Superior temporal gyrus (tissue), 1 donor: ENCODE measurements at regions not wholly inside any gene's neighbourhood (a gene's known extent, or its start where the extent isn't known, plus 50 kb on each side); places are given as distances from the start of the nearest gene placed in this dataset.
"Not testable (repeated sequence)": the region's sequence is repeated elsewhere in the genome, so short reads cannot be mapped to it uniquely, and the experiment has no call there.

Source experiments
- DNase-seq: peaks from one replicate; pipeline ENCODE4 v3.0.0-alpha.2; 2016; ENCODE audit errors: extremely low spot score

DNA sequence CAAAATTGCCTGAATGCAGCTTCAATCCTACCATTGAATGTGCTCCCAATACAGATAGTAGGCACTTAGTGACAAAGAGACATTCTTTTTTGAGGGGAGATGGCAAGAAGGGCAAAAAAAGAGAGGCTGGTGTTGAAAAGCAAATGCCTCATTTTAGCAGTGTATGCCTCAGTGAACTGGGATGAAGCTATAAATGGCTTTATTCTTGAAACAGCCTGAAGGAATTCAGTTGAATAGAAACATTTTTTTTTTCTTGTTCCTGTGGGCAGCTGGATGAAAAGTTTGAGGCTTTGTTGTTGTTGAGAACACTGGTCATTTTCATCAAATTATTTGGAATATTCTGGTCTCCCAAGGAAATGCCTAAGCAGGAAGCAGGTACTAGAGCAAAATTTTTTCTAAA is 228.9 kb downstream of the RNF144A start:
- no peak for DNase-seq

DNA sequence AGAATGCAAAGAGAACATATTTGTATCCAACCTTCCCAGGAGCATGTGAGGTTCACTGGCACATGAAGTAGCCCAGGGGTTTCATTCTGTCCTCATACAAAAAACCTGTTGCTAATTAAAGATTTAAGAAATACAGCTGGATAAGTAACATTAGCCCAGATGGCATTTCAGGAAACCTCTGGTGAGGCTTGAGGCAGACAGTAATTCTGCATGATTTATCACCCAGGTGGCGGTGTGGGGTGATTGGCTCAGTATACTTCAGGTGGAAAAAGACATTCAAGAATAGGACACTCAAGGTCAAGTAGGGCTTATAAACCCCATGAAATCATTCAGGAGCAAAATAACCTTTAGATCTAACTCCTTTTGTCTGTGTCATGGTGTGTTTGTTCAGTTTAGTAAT is 237.4 kb downstream of the RNF144A start:
- DNase-seq: no peak

DNA sequence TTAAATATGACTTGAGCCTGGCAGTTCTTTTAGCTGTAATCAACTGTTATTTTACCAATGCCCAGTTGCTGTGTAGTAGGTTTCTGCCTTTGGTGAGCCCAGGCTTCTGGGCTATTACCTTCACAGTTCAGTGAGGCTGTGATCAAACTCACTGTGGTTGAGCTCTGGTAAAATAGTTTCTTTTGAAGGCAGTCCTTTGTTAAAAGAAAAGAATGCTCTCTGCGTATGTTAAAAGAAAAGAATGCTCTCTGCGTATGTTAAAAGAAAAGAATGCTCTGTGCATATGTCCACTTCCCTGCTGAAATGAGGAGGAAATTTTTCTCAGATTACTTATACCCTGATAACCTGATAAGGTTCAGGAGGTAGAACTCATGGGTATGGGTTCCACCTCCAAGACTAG is 244.3 kb downstream of the RNF144A start:
- no peak for DNase-seq

DNA sequence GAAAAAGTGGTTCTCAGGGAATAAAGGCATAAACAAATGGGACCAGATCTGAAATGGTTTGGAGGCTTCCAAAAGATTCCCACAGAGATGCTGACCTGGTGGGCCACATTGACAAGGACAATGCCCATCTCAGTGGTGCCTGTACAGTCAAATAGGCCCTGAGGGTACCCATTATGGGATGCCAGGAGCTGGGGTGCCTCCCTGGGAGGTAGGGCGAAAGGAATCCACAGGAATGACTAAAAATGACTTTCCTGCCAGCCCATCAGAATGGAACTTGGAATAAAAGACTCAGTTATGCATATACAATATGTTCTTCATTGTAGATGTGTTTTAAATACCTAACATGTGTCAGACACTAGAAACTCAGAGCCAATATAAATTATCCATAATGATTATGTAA is 248.5 kb downstream of the RNF144A start:
- no peak for DNase-seq

DNA sequence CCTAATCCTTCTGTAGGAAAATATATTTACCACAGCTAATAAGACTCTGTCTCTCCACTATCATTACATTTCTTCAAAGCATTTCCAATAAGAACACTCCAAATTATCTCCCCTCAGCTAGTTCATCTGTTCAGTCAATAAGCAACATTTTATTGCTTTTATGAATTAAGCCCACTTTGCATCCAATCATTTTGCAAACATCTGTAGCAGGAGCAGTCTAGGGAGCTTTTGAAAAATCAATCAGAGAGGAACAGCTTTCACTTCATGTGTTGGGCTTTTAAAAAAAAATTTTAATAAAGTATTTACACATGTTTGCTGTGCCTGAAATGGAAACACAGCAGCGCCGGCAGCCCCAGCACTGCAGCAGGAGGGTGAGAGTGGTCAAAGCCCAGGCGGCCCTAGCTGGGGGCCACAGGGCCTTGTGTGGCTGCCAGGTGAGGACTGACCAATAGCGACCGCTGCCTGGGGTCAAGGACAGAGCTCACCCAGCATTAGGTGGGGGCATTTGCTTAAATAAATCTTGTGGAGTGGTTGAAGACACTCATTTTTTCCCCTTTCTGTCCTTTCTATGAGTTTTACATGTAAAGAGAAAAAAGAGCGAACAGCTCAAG is 250.7 kb downstream of the RNF144A start:
- no peak for DNase-seq

DNA sequence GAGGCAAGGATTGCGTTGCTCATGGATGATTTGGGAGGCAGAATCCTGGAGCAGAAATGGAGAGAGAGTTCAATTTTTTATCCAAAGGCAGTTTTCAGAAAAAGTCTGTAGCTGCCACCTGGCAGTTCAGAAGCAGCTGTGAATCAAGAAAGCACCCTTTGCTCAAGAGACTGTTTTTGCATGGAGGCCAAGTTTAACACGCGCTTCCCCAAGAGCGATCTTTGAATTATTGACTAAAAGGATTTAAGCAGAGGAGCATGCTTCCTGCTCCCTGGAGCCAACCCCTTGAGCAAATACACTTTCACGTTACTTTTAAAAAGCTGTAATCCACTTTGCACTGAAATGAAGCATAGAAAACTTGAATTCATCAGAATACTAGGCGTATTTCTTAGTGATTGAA is 252.4 kb downstream of the RNF144A start:
- DNase-seq: no peak

DNA sequence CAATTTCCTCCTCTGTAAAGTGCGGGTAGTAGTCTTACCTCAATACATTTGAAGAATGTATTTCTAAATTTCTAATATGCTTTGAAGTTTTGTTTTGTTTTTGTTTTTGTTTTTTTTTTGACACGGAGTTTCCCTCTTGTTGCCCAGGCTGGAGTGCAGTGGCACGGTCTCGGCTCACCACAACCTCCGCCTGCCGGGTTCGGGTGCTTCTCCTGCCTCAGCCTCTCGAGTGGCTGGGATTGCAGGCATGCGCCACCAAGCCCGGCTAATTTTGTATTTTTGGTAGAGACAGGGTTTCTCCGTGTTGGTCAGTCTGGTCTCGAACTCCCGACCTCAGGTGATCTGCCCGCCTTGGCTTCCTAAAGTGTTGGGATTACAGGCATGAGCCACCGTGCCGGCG is 261.8 kb downstream of the RNF144A start:
- DNase-seq: not testable (repeated sequence)

DNA sequence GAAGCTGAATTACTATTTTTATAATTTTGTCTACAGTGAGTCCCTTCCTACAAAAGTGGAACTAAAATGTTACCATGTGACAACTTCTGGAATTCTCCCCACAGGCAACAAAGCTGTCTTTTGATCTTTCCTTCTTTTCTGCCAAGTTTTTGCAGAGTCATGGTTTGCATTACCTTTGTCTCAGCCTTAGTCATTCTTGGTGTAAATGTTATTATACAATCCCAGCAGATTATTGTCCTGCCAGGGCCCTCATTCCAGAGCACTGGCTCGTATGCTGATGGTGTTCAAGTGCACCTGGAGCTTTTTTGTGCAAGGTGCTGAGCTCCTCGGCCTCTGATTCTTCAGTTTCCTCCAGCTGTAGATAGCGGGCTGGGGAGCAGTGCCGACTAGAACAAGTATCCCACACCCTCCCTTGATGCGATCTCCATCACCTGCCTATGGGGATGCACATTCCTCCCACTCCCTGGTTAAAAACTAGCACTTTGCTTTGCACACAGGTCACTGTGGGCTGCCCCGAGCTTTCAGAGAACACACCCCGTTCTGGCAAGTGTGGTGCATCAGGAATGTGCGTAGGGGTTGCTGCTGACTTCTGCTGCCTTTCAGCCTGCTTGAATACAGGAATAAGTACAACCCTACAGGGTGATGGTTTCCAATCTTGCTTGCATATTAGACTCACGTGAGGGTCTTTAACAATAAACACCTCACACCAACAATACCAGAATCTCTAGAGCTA is 263.6 kb downstream of the RNF144A start:
- DNase-seq: no peak

DNA sequence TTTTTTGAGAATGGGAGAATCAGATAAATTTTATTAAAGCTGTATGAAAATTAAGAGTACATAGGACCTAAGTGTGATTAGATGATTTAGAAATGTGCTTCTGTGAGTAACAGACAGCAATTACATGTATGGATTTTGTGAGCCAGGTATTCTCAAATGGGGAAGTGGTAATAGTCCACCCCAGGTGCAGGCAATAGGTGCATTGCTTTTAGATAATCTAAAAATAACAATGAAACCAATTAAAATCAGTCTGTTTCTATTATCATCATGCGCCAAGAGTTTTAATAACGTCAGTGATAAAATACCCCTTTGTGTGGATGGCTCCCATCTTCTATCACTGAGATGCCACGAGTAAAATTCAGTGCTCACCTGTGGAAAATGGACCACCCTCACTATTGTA is 265.3 kb downstream of the RNF144A start:
- DNase-seq: no peak

DNA sequence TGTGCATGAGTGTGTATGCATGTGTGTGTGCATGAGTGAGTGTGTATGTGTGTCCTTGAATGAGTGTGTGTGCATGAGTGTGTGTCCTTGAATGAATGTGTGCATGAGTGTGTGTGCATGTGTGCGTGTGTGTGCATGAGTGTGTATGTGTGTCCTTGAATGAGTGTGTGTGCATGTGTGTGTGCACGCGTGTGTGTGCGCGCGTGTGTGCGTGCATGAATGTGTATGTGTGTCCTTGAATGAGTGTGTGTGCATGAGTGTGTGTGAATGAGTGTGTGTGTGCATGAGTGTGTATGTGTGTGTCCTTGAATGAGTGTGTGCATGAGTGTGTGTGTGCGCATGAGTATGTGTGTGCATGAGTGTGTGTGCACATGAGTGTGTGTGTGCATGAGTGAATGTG is 271.9 kb downstream of the RNF144A start:
- DNase-seq: no peak

DNA sequence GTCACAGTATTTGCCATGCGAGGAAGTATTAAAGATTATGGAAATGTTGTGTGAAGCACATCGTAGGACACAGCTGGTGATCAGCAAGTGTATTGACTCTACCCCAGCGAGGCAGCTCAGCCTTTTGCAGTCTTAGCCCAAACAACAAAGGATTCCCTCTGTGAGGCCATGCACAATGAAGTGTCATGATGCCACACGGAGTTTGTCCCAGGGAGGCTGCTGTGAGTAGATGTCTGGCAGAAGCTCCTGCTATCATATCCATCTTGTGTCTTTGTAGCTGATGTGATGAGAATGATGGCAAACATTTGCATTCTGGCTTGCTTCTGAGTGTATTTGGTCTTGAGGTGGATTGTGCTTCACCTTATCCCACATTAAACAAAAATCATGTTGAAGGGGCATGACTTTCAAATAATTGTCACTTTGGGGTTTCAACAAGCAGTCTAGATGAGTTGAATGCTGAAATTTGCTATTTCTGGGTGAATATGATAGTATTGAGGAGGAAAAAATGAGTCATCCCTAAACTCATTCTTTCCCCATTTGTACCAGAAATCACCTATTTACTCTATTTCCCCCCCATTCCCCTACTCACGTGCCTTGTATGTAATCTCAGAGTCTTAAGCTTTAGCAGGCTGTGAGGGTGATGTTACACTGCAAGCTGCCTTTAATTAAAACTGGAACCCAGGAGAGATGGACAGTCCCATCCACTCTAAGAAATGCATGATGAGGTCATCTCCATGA is 273.5 kb downstream of the RNF144A start:
- DNase-seq: no peak

DNA sequence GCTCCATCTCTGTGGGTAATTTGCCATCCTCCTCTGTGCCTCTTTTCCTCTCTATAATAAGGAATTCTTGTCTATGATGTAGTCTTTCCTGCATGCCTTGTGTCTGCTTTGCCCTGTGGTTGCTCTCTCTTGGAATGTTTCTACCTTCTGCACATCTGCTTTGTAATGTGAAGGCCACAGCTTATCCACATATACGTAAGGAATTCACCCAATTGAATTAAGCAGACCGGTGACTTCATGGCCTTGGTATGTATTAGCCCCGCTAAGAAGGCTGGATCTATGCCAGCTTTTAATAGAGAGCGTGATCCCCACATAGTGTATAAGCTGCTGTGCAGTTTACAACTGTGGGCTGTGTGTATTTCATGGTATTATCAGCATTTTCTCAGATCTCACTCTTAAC is 274.7 kb downstream of the RNF144A start:
- DNase-seq: no peak

DNA sequence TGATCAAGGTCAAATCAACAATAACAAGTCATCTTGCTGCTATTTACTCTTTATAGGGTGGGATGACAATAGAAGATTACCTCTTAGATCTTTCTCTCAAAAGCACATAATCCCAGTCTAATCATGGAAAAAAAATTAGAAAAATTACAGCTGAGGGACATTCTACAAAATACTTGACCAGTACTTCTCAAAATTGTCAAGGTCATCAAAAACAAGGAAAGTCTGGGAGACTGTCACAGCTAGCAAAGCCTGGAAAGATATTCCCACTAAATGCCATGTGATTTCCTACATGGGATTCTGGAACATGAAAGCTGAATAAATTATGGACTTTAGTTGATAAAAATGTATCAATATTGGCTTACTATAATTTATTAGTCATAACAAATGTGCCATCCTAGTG is 276.2 kb downstream of the RNF144A start:
- no peak for DNase-seq

DNA sequence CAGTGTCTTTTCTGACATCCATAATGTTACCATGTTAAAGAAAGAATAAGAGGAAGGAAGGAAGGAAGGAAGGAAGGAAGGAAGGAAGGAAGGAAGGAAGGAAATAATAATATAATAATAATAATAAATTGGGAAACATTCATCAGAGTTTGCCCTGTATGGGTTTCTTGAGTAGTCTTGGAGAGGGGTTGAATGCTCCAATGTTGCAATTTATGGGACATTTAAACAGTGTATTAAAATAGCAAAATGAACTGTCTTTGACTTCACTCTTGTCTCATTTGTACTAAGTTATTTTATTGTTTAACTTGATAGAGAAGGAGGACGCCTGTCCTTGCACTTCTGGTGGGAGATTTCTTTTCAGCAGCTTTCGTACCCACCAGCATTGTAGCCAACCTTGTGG is 277.7 kb downstream of the RNF144A start:
- DNase-seq: no peak

DNA sequence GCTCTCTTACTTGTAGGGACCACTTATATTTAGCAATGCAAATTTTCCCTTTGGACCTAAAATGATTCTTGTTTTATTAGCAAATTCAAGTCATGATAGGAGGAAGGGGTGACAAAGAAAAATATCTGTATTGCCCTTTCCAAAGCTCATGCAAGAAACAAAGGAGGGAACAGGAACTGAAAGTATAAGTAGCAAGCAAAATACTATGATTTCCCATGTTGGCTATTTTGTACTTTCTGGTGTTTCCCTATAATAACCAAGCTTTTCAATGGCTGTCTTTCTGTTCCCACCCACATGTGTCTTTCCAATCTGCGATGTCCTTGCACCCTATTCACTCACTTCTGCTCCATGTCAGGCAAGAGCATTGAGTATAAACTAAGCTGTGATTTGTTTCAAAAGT is 279.7 kb downstream of the RNF144A start:
- DNase-seq: no peak

DNA sequence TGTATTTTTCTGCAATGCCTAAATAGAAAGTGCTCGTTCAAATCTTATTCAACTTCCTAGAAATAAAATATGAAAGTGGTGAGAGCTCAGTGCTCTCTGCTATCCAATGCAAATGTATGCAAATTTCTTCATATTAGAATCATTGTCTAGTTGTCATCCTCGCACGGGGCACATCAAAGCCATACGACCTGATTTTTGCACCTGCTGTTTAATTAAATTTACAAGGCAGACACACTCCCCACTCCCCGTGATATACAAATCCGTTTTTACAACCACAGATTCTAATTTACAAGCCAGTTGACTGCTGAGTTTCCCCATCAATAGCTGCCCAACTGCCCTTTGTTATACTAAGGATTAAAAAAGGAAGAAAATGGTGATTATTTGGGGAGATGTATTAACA is 284.6 kb downstream of the RNF144A start:
- DNase-seq: peak; percentile 25

DNA sequence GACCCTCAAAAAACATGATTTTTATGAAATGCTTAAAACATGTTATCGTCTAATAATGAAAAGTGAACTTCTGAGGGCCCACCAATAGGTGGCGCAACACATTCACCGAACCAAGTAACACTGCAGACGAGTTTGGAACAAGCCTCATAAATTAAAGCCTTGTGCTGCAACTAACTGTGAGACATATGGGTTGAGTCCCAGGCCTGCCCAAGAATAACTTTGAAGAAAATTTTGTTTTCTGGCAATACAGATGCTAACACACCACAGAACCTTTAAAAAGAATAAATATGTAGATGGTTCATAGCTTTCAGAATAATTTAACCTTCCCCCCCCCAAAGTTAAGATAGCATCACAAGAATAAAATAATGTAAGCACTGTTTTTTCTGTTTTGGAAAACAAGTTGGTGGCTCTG is 285.9 kb downstream of the RNF144A start:
- peak; percentile 87 for DNase-seq

DNA sequence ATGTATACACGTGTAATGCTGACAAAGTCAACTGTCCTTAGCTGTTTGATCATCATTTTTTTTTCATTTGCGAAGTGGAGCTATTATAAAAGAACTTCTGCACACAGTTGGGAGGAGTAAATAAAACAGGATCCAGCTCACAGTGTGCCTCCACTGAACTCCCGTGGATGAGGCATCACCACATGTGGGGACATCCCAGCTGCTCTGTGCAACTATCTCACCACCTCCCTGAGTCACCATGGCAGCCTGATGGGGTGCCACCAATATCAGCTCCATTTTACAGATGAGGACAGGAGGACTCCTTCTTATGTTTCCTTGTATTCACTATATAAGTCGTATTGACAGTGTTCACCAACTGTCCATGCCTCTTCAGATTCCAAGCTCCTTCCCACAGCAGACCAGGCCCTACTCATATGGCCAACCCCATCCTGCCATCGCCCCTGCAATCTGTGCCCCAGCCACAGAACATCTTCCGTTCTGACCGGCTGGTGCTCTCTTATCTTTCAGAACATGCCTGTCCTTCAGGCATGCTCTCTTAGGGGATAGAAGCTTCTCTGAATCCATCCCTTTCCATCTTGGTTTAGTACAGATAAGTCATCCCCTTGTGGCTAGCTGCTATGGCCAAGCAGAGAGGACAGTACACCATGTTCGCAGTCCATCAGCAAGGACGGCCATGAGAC is 288.1 kb downstream of the RNF144A start:
- no peak for DNase-seq

DNA sequence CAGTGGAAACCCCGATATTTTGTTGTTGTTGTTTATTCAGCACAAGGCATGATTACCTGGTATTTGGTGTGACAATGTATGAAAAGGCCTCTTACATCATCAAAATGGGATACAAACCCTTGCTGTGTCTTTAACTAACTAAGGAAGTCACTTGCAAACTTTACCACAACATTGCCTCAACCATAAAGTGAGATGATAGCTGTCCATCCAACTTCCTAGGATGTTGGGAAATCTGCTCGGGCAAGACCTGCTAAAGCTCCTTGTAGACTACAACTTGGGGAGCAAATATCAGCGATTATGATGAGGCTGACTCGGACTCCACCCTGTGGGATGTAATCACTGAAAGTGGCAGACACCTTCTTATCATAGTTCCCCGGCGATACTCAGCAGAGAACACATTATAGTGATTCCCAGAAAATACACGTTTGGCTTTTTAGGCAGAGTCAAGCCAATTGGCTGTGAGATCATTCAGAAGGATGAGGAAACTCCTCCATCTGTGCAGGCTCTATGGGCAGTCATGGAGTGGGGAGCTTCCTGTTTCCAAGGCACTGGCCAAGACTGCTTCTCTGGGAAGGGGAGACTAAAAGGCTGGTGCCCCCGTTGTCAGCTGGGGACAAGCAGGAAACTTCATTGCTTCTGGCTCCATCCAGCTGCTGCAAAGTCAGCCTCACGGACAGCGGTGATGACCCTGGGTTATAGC is 289.0 kb downstream of the RNF144A start:
- no peak for DNase-seq

DNA sequence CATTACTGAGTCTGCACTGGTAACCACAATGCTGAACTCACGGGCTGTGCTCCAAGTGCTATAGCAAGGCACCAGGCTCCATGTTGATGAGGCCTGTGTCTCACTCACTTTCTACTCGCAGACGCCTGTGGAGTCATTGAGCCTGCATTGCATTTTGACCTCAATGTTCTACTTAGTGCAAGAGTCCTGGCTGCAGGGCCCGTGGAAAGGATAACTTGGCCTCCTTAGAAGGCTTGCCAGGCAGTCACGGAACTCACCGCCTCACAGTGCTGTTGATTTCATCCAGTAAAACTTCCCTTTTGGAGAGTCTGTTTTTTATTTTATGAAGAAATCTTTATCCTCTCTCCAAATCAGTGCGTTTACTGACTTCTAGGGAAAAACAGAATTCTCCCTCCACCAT is 290.4 kb downstream of the RNF144A start:
- no peak for DNase-seq

DNA sequence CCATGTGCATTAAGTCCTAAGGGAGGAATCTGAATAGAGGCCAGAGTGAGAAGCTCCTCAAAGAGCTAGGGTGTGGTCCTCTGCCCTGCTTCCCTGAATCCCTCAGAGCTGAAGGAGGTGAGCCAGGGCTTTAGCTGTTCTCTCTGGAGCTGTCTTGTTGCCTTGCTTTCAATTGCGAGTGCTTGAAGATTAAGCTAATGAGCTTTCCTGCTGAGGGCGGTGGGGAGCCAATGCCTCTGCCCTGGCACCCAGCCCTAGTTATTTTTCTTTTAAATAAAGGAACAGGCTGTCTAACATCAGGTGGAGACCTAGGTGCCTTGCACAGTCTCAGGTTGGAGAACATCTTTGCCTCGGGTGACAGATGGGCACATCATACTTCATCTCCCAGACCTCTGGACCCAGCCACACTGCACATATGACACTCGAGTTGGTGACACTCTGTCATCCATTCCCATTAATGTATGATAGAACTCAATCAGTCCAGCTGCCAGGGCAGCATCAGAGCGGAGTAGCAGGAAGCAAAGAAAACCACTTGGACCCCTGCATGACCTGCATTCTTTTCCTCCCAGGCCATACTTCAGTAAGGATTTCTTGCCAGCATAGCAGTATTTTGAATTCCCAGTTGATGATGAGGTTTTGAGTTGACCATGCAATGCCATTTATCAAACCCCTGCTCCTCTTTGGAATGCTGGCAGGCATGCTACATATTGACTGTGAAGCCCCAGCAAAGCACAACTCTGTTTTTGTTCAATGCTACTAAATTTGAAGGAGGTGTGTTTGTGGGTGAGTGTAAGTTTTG is 292.7 kb downstream of the RNF144A start:
- DNase-seq: no peak
